OCI-LY1 (cell line): ENCODE measurements at regions not wholly inside any gene's neighbourhood (a gene's known extent, or its start where the extent isn't known, plus 50 kb on each side); places are given as distances from the start of the nearest gene placed in this dataset.

Experiments
- H2AFZ ChIP-seq: fragments of 200-600 bp; sonication (generic), shearing (Covaris generic); 2 replicates; pipeline ENCODE4 v1.6.0; 2014; ENCODE audit warnings: antibody characterized with exemption, mild to moderate bottlenecking, low read length
- H3F3A ChIP-seq: fragments of 200-600 bp; sonication (generic), shearing (Covaris generic); 2 replicates; pipeline ENCODE4 v1.6.0; 2014; ENCODE audit warnings: mild to moderate bottlenecking, antibody characterized with exemption, low read length, moderate library complexity; ENCODE audit not compliant: insufficient read depth
- H3K27ac ChIP-seq: fragments of 200-600 bp; sonication (generic); 2 replicates; pipeline ENCODE4 v1.5.1; 2014; ENCODE audit warnings: low read length, mixed run types, mild to moderate bottlenecking, low read depth; ENCODE audit not compliant: poor library complexity, severe bottlenecking
- H3K27me3 ChIP-seq: fragments of 200-600 bp; sonication (generic); 2 replicates; pipeline ENCODE4 v1.6.0; 2014; ENCODE audit warnings: antibody characterized with exemption, mild to moderate bottlenecking, low read length, moderate library complexity; ENCODE audit not compliant: insufficient read depth
- H3K36me3 ChIP-seq: fragments of 200-600 bp; sonication (generic); 2 replicates; pipeline ENCODE4 v1.6.1; 2014; ENCODE audit warnings: mild to moderate bottlenecking, antibody characterized with exemption, low read length, moderate library complexity, mixed read lengths; ENCODE audit not compliant: insufficient read depth
- H3K4me1 ChIP-seq: fragments of 200-600 bp; sonication (generic); 2 replicates; pipeline ENCODE4 v1.5.1; 2014; ENCODE audit warnings: mild to moderate bottlenecking, low read length, moderate library complexity; ENCODE audit not compliant: insufficient read depth, severe bottlenecking
- H3K4me2 ChIP-seq: fragments of 200-600 bp; sonication (generic), shearing (Covaris generic); 2 replicates; pipeline ENCODE4 v1.6.1; 2014; ENCODE audit warnings: low read length
- H3K4me3 ChIP-seq: fragments of 200-600 bp; sonication (generic); 2 replicates; pipeline ENCODE4 v1.5.1; 2014; ENCODE audit warnings: low read length, low read depth, mild to moderate bottlenecking, mixed read lengths; ENCODE audit not compliant: poor library complexity, severe bottlenecking
- H3K79me2 ChIP-seq: fragments of 200-600 bp; shearing (Covaris generic); 2 replicates; pipeline ENCODE4 v1.6.1; 2016; ENCODE audit warnings: mixed run types, low read length, mixed read lengths; ENCODE audit not compliant: insufficient read depth
- H3K9ac ChIP-seq: fragments of 200-600 bp; sonication (generic), shearing (Covaris generic); 2 replicates; pipeline ENCODE4 v1.6.1; 2014; ENCODE audit warnings: mild to moderate bottlenecking, low read length, mixed read lengths
- H3K9me2 ChIP-seq: fragments of 200-600 bp; sonication (generic), shearing (Covaris generic); 2 replicates; pipeline ENCODE4 v1.6.1; 2014; ENCODE audit warnings: low read depth, mild to moderate bottlenecking, low read length, mixed read lengths
- H3K9me3 ChIP-seq: fragments of 200-600 bp; shearing (Covaris generic); 2 replicates; pipeline ENCODE4 v1.6.1; 2014; ENCODE audit warnings: low read length, mixed read lengths
- H4K20me1 ChIP-seq: fragments of 200-600 bp; sonication (generic), shearing (Covaris generic); 2 replicates; pipeline ENCODE4 v1.6.0; 2016; ENCODE audit warnings: mild to moderate bottlenecking, low read length; ENCODE audit not compliant: insufficient read depth
- CTCF ChIP-seq: fragments of 200-600 bp; sonication (generic), shearing (Covaris generic); IDR thresholded peaks from 2 replicates; pipeline ENCODE4 v1.5.1; 2017; ENCODE audit warnings: mild to moderate bottlenecking, antibody characterized with exemption, low read length, moderate library complexity, mixed read lengths
- EZH2 ChIP-seq: fragments of 200-600 bp; sonication (generic), shearing (Covaris generic); IDR thresholded peaks from 2 replicates; pipeline ENCODE4 v1.8.0; 2017; ENCODE audit warnings: borderline replicate concordance, mixed run types, mild to moderate bottlenecking, antibody characterized with exemption, low read length, moderate library complexity, mixed read lengths

- TF ChIP-seq EZH2 (no peak), CTCF (no peak)
- Histone ChIP-seq H3K9ac (no peak overlapping the region), H3K9me2 (no peaks in the 10 kb centered on the region), H3K79me2 (no peaks in the 10 kb centered on the region), H3K4me3 (no peak overlapping the region), H3F3A (no peaks in the 10 kb centered on the region), H3K4me1 (no peaks in the 10 kb centered on the region), H4K20me1 (no peaks in the 10 kb centered on the region), H3K36me3 (no peaks in the 10 kb centered on the region), H3K27ac (no peak overlapping the region), H2AFZ (no peak overlapping the region), H3K27me3 (no peaks in the 10 kb centered on the region), H3K4me2 (no peak overlapping the region), H3K9me3 (no peaks in the 10 kb centered on the region)
These were observed 633.3 kb downstream of the FAT4 start for GRCh38 chr4:125948021-125948420.

GRCh38 chr4:125951261-125951887 lies 636.6 kb downstream of the FAT4 start:
- Histone ChIP-seq H3K9me2 (no peaks in the 10 kb centered on the region), H3F3A (no peaks in the 10 kb centered on the region), H2AFZ (no peak overlapping the region), H3K4me3 (no peak overlapping the region), H3K9me3 (no peaks in the 10 kb centered on the region), H3K27me3 (no peaks in the 10 kb centered on the region), H3K36me3 (no peaks in the 10 kb centered on the region), H3K4me1 (no peaks in the 10 kb centered on the region), H3K9ac (no peak overlapping the region), H4K20me1 (no peaks in the 10 kb centered on the region), H3K79me2 (no peaks in the 10 kb centered on the region), H3K27ac (no peak overlapping the region), H3K4me2 (no peak overlapping the region)
- TF ChIP-seq EZH2: no peak
- no peak for TF ChIP-seq CTCF

GRCh38 chr4:125952631-125953030 lies 637.9 kb downstream of the FAT4 start:
- no peak overlapping the region for H3K4me3 ChIP-seq
- no peaks in the 10 kb centered on the region for H3K9me3 ChIP-seq
- no peak for TF ChIP-seq CTCF
- TF ChIP-seq EZH2: no peak
- H3F3A ChIP-seq: no peaks in the 10 kb centered on the region
- no peak overlapping the region for H3K4me2 ChIP-seq
- no peaks in the 10 kb centered on the region for H3K36me3 ChIP-seq
- H3K9ac ChIP-seq: no peak overlapping the region
- H3K79me2 ChIP-seq: no peaks in the 10 kb centered on the region
- no peaks in the 10 kb centered on the region for H3K9me2 ChIP-seq
- H2AFZ ChIP-seq: no peak overlapping the region
- H3K27me3 ChIP-seq: no peaks in the 10 kb centered on the region
- H3K27ac ChIP-seq: no peak overlapping the region
- H3K4me1 ChIP-seq: no peaks in the 10 kb centered on the region
- H4K20me1 ChIP-seq: no peaks in the 10 kb centered on the region
